Astrocyte (in vitro differentiated cells and primary cell): ENCODE measurements at regions not wholly inside any gene's neighbourhood (a gene's known extent, or its start where the extent isn't known, plus 50 kb on each side); places are given as distances from the start of the nearest gene placed in this dataset.

Experiments used
- EZH2 ChIP-seq: IDR thresholded peaks from 2 replicates; pipeline ENCODE4 v1.6.1; 2012; ENCODE audit warnings: mild to moderate bottlenecking, low read length, inconsistent platforms; ENCODE audit not compliant: insufficient read depth
- TF ChIP-seq, protein P1 (sequence below): IDR thresholded peaks from 2 replicates; pipeline ENCODE4 v1.5.1; 2011; ENCODE audit warnings: low read depth, mild to moderate bottlenecking, inconsistent platforms, low read length, moderate library complexity; ENCODE audit not compliant: insufficient read depth

DNA sequence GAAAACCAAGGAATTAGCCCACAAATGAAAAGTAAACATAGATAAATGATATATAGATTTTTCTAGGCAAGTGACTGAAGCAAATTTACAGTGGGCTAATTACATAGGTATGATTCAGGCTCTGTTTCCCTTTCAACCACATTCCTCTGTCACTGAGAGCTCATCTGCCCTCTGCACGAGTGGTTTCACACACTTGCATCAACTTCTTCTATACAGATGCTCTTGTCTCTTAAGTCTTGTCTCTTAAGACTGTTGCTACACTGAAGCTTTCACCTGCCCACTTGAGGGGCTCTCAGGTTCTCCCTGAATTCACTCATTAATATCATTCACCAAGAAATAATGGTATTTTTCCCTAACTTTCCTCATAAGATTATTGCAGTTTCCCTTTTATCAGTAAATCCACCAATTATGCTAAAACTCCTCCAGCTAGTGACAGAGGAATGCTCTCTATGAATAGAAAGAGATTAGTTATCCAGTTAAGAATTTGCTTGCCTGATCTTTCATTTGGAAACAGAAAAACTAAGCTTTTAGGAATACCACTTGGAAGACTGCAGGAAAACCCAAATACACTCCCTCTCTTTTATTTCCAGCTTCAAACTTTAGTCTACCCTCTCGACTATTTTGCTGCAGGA lies 95.7 kb downstream of the ELAPOR2 start:
- TF ChIP-seq, protein P1, sequence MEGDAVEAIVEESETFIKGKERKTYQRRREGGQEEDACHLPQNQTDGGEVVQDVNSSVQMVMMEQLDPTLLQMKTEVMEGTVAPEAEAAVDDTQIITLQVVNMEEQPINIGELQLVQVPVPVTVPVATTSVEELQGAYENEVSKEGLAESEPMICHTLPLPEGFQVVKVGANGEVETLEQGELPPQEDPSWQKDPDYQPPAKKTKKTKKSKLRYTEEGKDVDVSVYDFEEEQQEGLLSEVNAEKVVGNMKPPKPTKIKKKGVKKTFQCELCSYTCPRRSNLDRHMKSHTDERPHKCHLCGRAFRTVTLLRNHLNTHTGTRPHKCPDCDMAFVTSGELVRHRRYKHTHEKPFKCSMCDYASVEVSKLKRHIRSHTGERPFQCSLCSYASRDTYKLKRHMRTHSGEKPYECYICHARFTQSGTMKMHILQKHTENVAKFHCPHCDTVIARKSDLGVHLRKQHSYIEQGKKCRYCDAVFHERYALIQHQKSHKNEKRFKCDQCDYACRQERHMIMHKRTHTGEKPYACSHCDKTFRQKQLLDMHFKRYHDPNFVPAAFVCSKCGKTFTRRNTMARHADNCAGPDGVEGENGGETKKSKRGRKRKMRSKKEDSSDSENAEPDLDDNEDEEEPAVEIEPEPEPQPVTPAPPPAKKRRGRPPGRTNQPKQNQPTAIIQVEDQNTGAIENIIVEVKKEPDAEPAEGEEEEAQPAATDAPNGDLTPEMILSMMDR: no peak
- TF ChIP-seq EZH2: no peak
